GM23248 (cell line): ENCODE measurements at regions not wholly inside any gene's neighbourhood (a gene's known extent, or its start where the extent isn't known, plus 50 kb on each side); places are given as distances from the start of the nearest gene placed in this dataset.

Experiments used
- EZH2 ChIP-seq: fragments of 200-600 bp; sonication (generic); IDR thresholded peaks from 2 replicates; pipeline ENCODE4 v1.6.1; 2018; ENCODE audit warnings: antibody characterized with exemption, mild to moderate bottlenecking; ENCODE audit not compliant: insufficient read depth, poor library complexity, severe bottlenecking
- EZH2phosphoT487 ChIP-seq: fragments of 200-600 bp; sonication (generic); IDR thresholded peaks from 2 replicates; pipeline ENCODE4 v1.6.1; 2018; ENCODE audit warnings: antibody characterized with exemption, moderate library complexity, mild to moderate bottlenecking, low read depth; ENCODE audit not compliant: insufficient read depth

DNA sequence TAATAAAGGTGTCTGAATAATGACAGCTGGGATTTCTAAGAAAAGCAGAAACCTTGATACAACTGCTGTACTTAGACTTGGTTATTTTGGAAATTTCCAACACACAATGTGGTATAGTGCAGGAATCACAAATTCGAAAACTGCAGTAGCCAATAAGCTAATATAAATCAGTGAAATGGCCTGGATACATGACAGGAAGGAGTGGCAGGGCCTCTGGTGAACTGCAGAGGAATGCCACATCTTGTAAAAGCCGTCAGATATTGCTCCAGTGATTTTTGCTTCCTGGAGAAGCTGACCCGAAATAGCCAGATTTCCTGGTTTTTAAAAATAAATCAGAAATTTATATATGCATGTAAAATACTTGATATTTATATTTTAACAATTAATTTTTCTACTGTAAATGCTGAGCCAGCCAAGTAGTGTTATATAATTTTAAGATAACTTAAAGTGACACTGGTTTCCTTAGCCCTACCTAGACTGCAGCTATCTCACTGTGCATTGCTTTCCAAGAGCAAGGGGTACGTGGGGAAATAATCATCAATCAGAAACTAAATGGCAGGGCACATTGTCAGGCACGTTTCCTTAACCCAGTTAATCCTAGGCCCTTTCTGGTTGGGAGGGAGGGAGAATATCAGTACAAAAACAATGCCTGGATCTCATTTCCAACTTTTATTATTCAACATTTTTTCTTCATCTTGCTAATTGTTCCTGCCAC is 182.4 kb downstream of the RASEF start:
- TF ChIP-seq EZH2 (no peak), EZH2phosphoT487 (no peak)
